ENCODE measurements at regions not wholly inside any gene's neighbourhood (a gene's known extent, or its start where the extent isn't known, plus 50 kb on each side); places are given as distances from the start of the nearest gene placed in this dataset.

- Histone ChIP-seq H3K27ac (ENCODE audit: low read depth, low read length) (peak overlapping the region; percentile 96), H3K9ac (ENCODE audit: low read length) (peak overlapping the region; percentile 65), H3K36me3 (ENCODE audit: insufficient read depth, low read length) (no peaks in the 10 kb centered on the region), H3K4me2 (ENCODE audit: low read length) (peak overlapping the region; percentile 37), H3K9me3 (ENCODE audit: insufficient read depth, low read depth, low read length) (no peaks in the 10 kb centered on the region), H3K27me3 (ENCODE audit: insufficient read depth, low read length) (no peaks in the 10 kb centered on the region), H3K4me1 (ENCODE audit: insufficient read depth, low read length) (peaks cover 21% of the 10 kb centered on the region), H4K20me1 (ENCODE audit: insufficient read depth, low read length) (no peaks in the 10 kb centered on the region), H2AFZ (ENCODE audit: low read depth, low read length) (no peak overlapping the region), H3K79me2 (ENCODE audit: insufficient read depth, low read length) (no peaks in the 10 kb centered on the region), H3K4me3 (ENCODE audit: insufficient read depth, low read depth, low read length) (no peak overlapping the region)
- DNase-seq (ENCODE audit: low read depth): no peak
- Mint-ChIP-seq H3K36me3 (ENCODE audit: low read depth, unreplicated experiment) (no peaks in the 10 kb centered on the region), H3K4me1 (ENCODE audit: low read depth, unreplicated experiment) (peaks cover 10% of the 10 kb centered on the region), H3K9me3 (ENCODE audit: unreplicated experiment) (peaks cover 4% of the 10 kb centered on the region), H3K4me3 (ENCODE audit: unreplicated experiment) (no peak overlapping the region), H3K27me3 (ENCODE audit: low read depth, unreplicated experiment) (no peaks in the 10 kb centered on the region), H3K27ac (ENCODE audit: unreplicated experiment) (peak overlapping the region; percentile 81)
- TF ChIP-seq EZH2 (IDR thresholded peaks at IDR 0.05; ENCODE audit: insufficient read depth, low read length): no peak
- TF ChIP-seq CTCF (IDR thresholded peaks at IDR 0.05; ENCODE audit: insufficient read depth, low read depth, low read length): no peak
- FAIRE-seq: no peak
Observed at GRCh38 chr12:65648461-65648860, 175.8 kb upstream of the HMGA2 start.

- H2AFZ ChIP-seq (ENCODE audit: low read depth, low read length): no peak overlapping the region
- peak overlapping the region; percentile 34 for H3K27ac Mint-ChIP-seq (ENCODE audit: unreplicated experiment)
- peak overlapping the region; percentile 37 for H3K4me2 ChIP-seq (ENCODE audit: low read length)
- H3K4me3 ChIP-seq (ENCODE audit: insufficient read depth, low read depth, low read length): no peak overlapping the region
- peak overlapping the region; percentile 65 for H3K9ac ChIP-seq (ENCODE audit: low read length)
- H3K4me1 Mint-ChIP-seq (ENCODE audit: low read depth, unreplicated experiment): peaks cover 16% of the 10 kb centered on the region
- no peaks in the 10 kb centered on the region for H3K36me3 Mint-ChIP-seq (ENCODE audit: low read depth, unreplicated experiment)
- H3K79me2 ChIP-seq (ENCODE audit: insufficient read depth, low read length): no peaks in the 10 kb centered on the region
- H3K36me3 ChIP-seq (ENCODE audit: insufficient read depth, low read length): no peaks in the 10 kb centered on the region
- DNase-seq (ENCODE audit: low read depth) (peak; percentile 100), FAIRE-seq (peak; percentile 100)
- peak overlapping the region; percentile 96 for H3K27ac ChIP-seq (ENCODE audit: low read depth, low read length)
- no peaks in the 10 kb centered on the region for H4K20me1 ChIP-seq (ENCODE audit: insufficient read depth, low read length)
- H3K4me1 ChIP-seq (ENCODE audit: insufficient read depth, low read length): peaks cover 21% of the 10 kb centered on the region
- H3K9me3 ChIP-seq (ENCODE audit: insufficient read depth, low read depth, low read length): no peaks in the 10 kb centered on the region
- no peak overlapping the region for H3K4me3 Mint-ChIP-seq (ENCODE audit: unreplicated experiment)
- TF ChIP-seq CTCF (IDR thresholded peaks at IDR 0.05; ENCODE audit: insufficient read depth, low read depth, low read length): no peak
- no peak for TF ChIP-seq EZH2 (IDR thresholded peaks at IDR 0.05; ENCODE audit: insufficient read depth, low read length)
- peaks cover 4% of the 10 kb centered on the region for H3K9me3 Mint-ChIP-seq (ENCODE audit: unreplicated experiment)
- no peaks in the 10 kb centered on the region for H3K27me3 Mint-ChIP-seq (ENCODE audit: low read depth, unreplicated experiment)
- no peaks in the 10 kb centered on the region for H3K27me3 ChIP-seq (ENCODE audit: insufficient read depth, low read length)
Observed at GRCh38 chr12:65649126-65649525, 175.2 kb upstream of the HMGA2 start.

GRCh38 chr12:65651060-65651459 is 173.2 kb upstream of the HMGA2 start:
- Histone ChIP-seq H2AFZ (ENCODE audit: low read depth, low read length) (no peak overlapping the region), H3K9me3 (ENCODE audit: insufficient read depth, low read depth, low read length) (no peaks in the 10 kb centered on the region), H4K20me1 (ENCODE audit: insufficient read depth, low read length) (no peaks in the 10 kb centered on the region), H3K27ac (ENCODE audit: low read depth, low read length) (no peak overlapping the region), H3K4me3 (ENCODE audit: insufficient read depth, low read depth, low read length) (no peak overlapping the region), H3K36me3 (ENCODE audit: insufficient read depth, low read length) (no peaks in the 10 kb centered on the region), H3K27me3 (ENCODE audit: insufficient read depth, low read length) (no peaks in the 10 kb centered on the region), H3K79me2 (ENCODE audit: insufficient read depth, low read length) (no peaks in the 10 kb centered on the region), H3K9ac (ENCODE audit: low read length) (no peak overlapping the region), H3K4me2 (ENCODE audit: low read length) (no peak overlapping the region), H3K4me1 (ENCODE audit: insufficient read depth, low read length) (peaks cover 34% of the 10 kb centered on the region)
- Mint-ChIP-seq H3K27me3 (ENCODE audit: low read depth, unreplicated experiment) (no peaks in the 10 kb centered on the region), H3K9me3 (ENCODE audit: unreplicated experiment) (peaks cover 4% of the 10 kb centered on the region), H3K27ac (ENCODE audit: unreplicated experiment) (no peak overlapping the region), H3K4me1 (ENCODE audit: low read depth, unreplicated experiment) (peaks cover 34% of the 10 kb centered on the region), H3K36me3 (ENCODE audit: low read depth, unreplicated experiment) (no peaks in the 10 kb centered on the region), H3K4me3 (ENCODE audit: unreplicated experiment) (no peak overlapping the region)
- FAIRE-seq: no peak
- no peak for DNase-seq (ENCODE audit: low read depth)
- no peak for TF ChIP-seq EZH2 (IDR thresholded peaks at IDR 0.05; ENCODE audit: insufficient read depth, low read length)
- TF ChIP-seq CTCF (IDR thresholded peaks at IDR 0.05; ENCODE audit: insufficient read depth, low read depth, low read length): no peak

Measured in astrocyte (in vitro differentiated cells and primary cell).